ENCODE measurements at regions not wholly inside any gene's neighbourhood (a gene's known extent, or its start where the extent isn't known, plus 50 kb on each side); places are given as distances from the start of the nearest gene placed in this dataset.

DNA sequence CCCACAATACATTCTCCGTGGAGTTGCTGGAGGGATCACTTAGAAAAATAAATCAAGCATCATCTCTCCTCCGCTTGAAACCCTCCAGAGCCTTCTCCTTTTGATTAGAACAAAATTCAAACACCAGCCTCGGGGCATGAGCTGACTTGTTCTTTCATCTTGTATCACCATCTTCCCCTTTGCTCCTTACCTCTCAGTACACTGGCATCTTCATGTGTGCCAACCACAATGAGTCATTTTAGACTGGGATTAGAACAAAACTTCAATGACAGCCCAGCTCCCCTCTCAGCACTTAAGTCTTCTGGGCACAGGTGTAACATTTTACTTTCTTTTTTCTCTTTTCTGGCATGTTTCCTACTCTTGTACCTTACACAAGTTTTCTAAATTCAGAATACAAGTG, 1159.2 kb upstream of the TMEM132C start:
- TF ChIP-seq, protein P1, sequence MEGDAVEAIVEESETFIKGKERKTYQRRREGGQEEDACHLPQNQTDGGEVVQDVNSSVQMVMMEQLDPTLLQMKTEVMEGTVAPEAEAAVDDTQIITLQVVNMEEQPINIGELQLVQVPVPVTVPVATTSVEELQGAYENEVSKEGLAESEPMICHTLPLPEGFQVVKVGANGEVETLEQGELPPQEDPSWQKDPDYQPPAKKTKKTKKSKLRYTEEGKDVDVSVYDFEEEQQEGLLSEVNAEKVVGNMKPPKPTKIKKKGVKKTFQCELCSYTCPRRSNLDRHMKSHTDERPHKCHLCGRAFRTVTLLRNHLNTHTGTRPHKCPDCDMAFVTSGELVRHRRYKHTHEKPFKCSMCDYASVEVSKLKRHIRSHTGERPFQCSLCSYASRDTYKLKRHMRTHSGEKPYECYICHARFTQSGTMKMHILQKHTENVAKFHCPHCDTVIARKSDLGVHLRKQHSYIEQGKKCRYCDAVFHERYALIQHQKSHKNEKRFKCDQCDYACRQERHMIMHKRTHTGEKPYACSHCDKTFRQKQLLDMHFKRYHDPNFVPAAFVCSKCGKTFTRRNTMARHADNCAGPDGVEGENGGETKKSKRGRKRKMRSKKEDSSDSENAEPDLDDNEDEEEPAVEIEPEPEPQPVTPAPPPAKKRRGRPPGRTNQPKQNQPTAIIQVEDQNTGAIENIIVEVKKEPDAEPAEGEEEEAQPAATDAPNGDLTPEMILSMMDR (conservative IDR thresholded peaks at IDR 0.05; ENCODE audit: low read length): no peak
- no peak for TF ChIP-seq EZH2phosphoT487 (IDR thresholded peaks at IDR 0.05; ENCODE audit: borderline replicate concordance, low read depth, low read length)
